ENCODE measurements at regions not wholly inside any gene's neighbourhood (a gene's known extent, or its start where the extent isn't known, plus 50 kb on each side); places are given as distances from the start of the nearest gene placed in this dataset.

DNA sequence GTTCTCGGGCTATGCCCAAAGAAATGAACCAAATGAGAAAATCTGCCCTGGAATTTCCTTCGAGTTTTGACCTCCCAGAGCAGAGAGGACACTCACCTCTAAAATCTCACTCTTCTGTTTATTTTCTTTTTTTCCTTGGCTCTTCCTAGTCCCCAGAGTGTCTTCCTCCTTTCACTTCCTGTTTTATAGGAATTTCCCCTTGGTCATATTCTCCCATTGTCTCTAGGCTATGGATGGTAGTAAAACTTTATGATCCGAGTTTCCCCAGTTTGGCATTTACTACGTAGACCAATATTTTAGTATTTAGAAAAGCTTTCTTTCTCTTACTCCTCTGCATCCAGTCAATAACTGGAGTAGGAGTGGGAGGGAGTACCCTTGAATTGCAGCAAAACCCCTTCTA, 354.5 kb upstream of the ZNF608 start:
- DNase-seq = no peak

DNA sequence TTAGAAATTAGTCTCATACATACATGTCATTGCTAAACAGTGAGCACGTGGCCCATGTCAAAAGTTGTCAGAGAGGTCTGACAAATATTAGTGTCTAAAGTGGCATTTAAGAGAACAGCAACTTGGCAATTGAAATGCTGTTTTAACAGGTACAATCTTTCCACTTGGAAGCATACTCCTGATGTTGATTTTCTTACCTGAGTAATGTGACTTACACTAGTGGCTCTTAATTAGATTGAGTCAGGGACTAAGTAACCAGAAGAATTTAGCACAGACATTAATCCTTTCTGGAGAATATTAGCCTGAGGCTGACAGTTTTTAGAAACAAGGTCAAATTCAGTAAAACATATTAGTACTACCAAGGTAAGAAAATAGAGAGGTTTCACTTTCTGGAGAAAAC, 357.0 kb upstream of the ZNF608 start:
- no peak for DNase-seq

DNA sequence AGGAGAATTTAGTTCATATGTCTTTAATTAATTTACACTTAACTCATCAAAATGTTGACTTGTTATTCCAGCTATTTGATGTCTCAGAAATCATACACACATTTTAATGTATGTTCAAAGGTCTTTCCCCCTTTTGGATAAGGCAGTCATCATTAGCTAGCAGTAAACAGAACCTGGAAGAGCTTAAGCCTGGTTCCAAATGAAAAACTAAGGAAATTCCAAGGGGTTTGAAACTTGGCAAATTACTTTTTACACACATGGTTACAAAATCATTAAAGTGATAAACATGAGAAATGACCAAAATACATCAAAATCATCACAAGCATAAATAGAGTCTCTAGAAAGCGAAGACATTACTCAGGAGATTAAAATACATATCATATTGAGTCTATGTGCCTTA, 359.8 kb upstream of the ZNF608 start:
- no peak for DNase-seq

DNA sequence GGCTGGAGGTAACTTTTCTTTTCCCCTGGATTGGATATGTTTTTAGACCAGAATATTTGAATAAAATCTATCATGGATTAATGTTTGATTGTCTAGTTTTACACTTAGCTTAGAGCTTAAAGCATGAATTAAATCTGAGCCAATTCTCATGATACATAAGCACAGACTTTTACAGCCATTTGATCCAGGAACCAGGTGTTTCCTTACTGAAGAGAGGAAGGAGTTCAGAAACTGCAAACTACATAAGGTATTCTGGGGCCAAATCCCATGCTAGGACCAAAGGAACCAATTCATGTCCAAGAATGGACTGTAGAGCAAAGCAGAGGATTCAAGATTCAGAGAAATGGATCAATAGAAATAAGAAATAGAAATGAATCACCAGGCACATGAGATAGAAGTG, 360.4 kb upstream of the ZNF608 start:
- DNase-seq = no peak

DNA sequence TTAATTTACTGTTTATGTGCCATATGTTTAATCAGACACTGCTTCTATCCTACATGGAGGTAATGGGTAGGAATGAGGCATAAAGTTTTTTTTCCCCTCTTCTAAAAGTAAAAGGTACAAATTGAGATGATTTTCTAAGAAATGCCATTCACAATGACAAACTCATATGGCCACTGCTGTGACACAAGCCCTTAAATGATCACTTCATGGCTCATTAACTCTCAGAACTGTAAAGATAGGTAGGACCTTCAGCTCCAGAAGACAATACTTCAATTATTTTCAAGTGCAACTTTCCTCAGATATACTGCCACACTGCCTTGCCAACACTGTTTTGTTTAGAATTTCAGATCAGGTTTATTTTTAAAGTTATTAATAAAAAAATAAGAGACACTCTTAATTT, 362.9 kb upstream of the ZNF608 start:
- no peak for DNase-seq

DNA sequence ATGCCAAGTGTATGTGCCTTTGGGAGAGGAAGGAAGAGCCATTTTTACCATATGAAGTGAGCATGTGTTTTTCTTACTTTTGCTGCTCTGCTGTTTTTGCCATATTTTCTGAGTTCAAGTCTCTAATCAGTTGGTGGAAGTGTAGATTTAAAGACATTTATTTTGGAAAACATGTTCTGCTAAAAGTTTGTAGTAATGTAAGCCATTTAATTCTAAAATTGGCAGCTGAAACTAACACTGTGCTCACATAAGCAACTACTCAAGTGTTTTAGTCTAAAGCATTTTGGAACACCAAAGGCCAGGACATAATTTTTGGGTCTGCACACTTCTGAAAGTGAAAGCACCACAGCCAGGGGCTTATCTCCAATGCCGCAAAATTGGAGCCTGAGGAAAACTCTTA, 363.4 kb upstream of the ZNF608 start:
- DNase-seq = no peak

DNA sequence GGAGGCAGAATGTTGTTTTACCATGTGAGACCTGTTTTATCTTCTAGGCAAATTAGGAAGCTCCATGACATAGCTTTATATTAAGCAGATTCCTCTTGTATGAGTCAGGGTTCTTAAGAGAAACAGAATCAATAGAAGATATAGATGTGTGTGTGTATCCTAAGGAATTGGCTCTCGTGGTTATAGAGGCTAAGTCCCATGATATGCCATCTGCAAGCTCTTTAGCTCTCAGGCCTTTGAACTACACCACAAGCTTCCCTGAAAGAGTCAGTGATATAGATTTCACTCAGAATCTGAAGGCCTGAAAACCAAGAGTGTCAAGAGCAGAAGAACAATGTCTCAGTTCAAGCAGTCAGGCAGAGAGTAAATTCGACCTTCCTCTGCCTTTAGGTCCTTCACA, 365.8 kb upstream of the ZNF608 start:
- no peak for DNase-seq

DNA sequence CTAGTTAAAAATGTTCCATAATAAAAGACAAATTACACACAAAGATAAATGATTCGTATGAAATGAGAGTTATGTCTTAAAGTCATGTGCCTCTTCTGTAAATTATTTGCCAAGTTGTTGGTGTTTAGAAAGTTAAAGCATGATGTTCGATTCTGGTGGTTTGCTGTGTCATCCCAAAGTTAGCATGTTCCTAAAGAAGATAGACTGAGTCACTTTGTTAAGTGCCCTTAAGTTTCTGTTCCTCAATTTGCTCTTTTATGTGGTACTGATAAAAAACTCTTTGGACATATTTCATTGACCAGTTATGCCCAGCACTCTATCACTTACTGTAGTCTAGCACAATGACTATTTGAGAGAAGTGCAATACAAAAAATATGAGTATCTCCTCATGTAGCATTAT, 366.9 kb upstream of the ZNF608 start:
- DNase-seq = no peak

DNA sequence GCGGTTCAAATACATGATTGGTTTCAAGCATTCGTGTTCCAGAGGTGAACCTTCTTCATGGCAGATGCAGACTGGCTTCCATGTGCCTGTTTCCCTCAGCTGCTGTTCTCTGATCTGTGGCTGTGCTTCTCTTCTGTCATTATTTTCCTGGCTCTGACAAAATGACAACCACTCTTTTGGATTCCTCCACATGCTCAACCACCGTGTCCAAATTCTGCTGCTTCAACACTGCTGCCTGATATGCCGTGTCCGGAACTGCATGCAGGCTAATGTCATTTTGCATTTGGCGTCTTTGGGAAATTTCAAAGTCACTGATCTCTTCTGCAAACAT, 368.7 kb upstream of the ZNF608 start:
- DNase-seq = no peak

DNA sequence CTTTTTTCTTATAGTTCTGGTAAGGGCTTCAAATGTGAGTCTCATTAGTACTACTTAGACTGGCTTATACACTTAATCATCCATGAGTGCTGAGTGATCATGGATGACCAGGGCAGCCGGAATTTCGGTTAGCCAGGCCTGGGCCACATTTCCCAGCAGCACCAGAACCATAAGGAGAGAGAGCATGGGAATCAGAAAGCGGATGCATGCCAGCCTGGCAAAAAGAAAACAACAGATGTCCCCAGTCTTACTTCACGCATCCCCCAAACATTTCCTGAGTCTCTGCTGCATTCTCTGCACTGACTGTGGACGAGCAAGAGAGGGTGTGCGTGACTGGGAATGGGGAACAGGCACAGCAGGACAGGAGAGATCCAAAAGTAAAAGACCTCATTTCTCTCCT, 371.1 kb upstream of the ZNF608 start:
- no peak for DNase-seq

DNA sequence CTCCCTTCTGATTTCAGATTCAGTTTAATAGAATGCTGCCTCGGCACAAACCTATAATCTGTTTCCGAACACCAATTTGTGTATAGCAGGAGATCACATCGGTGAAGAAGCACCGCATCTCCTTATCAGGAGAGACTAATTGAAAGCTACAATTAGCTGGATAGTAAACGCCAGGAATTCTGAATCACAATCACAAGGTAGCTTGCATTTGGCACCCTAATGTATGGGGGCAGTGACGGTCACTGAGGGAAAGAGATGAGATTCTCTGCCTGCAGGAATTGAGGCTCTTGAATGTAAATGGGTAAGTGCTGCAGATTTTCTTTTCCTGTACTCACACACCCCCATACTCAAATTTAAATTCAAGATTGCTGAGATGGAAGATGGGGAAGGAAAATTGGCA, 373.6 kb upstream of the ZNF608 start:
- DNase-seq = no peak

DNA sequence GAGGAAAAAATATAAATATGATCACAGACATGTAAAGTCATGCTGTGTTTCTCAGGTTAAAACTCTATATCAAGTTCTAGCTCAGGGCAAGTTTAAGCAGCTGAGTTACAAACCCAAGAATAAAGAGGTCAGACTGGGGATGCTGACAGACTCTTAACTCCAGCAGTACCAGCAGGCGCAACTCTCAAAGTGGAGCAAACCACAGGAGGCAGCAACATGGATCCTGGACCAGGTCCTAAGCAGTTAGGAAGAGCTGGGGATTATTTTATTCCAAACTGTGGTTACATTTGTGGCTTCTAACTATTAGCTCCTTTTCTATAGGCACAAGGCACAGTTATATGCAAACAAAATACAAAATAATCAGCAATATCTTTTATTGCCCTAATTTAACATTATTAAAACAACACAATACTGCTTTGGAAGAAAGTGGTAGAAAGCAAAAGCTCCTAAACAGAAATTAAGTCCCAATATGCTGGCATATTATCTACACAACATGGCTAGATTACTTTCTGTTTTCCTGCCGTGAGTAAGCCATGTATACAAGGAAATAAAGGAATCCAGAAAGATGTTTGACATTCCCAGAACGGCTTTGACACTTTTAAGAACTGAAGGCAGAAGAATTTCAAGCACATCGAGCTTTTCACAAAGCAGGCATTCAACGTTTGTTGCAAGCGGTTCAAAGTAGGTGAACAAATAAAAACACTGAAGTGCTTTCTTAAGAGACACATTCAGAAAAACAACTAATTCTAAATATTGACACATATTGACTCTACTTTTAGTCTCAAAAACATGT, 378.8 kb upstream of the ZNF608 start:
- no peak for DNase-seq

DNA sequence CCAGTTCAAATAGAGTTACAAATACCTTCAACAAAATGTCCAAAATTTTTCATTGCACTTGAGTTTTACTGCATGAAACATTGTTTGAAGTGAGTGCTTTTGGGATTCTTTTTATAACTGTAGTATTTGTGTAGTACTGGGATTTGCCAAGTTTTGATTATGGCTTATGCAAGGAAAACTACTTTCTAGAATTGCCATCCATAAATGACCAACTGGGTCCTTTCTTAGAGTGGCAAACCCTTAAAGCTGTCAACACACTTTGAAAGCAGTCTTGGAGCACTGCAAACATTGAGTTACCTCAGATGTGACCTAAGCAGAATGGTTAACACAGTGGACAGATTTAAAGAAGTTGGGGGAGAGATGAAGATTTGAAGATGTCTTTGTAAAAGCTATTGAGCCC, 379.6 kb upstream of the ZNF608 start:
- DNase-seq = no peak

DNA sequence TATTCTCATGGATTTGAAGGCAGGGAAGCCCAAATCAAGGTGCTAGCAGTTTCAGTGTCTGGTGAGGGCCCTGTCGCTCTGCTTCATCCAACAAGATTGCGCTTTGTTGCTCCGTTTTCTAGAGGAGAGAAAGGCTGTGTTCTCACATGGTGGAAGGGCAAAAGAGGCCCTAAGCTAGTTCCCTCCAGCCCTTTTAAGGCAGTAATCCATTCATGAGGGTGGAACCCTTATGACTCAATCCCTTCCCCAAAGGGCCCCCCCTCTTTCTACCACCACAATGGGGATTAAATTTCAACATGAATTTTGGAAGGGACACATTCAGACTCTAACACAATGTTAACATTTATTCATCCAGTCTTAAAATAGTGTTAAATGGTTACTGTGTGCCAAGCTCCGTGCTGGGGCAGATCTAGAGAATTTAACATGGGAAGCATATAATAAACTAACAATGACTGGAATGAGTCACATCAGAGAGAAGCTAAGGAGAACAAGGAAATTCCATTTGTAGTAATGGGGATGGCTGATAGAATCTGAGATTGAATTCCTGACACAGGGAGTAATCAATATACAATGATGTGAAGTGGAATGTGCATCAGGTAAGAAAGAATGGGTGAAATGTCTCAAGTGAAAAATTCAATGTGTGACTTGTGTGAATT, 382.8 kb upstream of the ZNF608 start:
- DNase-seq = no peak

DNA sequence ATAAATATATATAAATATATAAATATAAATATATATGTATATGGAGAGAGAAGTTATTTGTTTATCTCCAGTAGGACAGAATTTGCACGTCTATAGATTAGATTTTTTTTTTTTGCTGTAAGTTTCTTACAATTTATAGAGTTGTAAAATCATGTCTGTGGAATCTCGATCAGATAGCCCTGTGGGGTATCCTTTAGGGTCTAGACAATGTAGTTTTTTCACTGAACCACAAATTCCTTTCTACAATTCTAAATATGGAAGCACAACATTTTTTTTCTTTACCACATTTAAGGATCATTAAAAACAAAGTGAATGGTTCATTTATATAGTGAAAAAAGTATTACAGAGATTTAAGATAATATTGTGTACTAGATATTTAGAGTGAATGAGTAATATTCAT, 384.2 kb upstream of the ZNF608 start:
- DNase-seq = no peak

DNA sequence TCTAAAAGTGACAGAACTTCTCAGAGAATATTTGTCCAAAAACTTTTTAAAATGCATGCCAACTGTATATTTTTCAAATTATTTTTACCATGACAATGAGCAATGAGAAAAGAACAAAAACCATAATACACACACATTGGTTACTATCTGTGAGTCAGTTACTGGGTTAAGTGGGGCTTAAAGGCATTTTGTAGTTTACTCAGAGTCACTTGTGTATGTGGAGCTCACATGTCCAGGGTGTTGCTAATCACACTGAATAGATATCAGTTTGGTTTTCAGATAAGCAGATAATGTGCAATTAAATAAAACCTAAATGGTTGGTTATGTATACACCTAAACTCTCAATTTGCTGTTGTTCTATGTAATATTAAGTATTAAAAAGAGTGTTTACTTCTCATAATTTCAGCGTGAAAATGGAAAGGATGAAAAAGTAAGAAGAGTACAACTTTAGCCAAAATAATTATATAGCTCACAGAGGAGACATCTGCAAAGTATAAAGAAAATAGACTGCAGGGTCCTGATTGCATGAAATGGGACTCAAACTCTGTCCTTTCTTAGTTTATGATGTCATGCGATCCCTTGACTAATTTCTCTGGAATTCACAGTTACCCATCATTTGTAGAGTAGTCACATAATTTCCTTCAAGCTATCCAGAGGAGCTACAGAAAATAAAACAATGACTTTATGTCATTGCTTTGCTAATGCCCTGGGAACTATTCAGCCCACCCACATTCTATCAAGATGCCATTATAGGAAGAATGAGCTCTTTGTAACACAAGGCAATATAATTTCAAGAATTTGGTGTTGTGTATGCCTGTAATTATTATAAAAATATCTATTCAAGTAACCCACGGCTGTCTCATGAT, 388.0 kb upstream of the ZNF608 start:
- DNase-seq = no peak

DNA sequence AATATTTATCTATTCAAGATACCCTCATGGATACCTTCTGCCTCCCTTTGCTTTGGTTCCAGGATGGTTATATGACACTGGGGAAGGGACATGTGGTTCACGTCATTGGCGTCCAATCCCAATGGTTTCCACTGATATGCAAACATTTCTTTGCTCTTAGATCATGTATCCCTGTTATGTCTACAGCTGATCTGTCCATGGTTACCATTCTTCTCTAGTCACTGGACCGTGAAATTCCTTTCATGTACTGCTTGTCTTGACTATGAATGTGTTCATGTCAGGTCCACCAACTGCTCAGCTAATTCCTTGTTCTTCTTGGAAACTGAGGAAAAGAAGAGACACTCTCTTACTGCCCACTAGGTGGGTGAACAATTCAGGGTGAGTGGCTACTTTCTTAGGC, 391.1 kb upstream of the ZNF608 start:
- no peak for DNase-seq

DNA sequence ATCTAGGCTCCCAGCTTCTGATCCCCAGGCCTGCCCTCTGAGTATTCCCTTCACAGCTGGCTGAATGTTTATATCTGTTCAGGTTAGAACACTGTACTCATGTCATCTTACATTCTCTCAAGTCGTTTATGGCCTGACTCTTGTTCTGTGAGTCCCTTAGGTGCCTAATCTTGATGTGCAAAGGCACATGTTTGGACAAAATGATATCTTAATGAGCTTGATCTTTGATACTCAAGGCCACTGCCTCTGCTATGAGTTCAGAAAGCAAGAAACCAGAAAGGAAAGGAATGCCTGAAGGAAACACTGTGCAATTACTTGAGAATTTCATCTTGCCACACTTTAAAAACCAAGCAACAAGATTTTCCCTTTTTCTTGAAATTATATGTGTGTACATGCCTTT, 391.8 kb upstream of the ZNF608 start:
- no peak for DNase-seq

DNA sequence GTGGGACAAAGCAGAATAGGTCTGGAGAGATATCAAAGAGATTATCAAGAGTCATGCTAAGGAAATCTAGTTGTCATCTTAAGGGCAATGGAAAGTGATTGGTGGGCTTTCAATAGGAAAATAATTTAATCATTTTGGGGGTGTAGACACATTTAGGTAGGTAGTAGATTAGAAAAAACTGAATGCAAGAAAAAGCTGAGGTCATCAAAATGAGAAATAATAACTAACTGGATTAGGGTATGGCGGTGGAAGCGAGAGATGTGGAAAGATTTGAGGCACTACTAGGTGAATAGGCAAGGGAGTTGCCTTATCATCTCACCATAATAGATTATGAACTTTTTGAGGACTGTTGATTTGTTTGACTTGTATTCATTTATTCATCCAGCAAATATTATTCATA, 393.2 kb upstream of the ZNF608 start:
- no peak for DNase-seq

DNA sequence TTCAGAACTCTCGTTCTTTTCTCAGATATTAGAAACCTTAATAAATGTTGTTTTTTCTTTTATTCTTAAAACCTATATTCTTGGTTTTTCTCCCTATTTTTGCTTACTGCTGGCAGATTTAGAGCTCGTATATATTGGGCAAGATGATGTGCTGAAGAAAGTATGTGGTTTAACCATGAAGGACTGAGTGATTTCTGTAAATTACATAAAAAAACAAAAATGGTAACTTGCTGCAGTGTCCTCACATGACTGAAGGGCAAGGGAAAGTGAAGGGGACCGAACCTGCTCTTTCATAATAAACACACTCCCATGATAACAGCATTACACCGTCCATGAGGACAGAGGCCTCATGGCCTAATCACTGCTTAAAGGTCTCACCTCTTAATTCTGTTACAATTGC, 393.8 kb upstream of the ZNF608 start:
- no peak for DNase-seq

DNA sequence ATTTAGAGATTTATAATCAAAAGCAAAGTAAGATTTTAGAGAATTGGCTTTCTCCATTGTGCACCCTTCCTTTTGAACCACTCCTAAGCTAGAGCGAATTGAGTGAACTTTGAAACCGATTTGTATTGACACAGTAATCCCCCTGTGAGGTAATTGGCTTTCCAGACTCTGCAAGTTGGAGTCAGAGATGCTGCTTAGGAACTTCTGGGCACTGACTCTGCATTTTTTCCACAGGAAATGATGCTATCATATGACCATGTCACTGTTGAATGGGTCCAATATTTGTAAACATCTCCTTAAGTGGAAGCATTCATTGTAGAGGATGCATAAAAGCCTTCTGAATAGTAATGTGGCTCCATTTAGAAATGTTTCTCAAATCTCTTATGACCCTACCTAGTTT, 394.4 kb upstream of the ZNF608 start:
- DNase-seq = no peak

DNA sequence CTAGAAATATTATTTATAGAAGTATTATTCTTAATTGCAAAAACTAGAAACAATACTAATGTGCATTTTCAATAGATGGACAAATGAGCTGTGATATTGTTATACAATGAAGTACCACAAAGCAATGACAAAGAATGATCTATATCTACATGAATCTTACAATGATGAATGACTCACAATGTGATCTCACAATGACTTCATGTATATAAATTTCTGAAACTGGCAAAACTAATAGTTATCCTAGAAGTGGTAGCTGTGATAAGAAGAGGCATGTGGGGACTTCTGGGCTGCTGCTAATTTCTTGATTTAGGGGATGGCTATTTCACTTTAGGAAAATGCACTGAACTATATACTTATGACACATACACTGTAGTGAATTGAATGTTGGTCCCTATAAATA, 396.0 kb upstream of the ZNF608 start:
- DNase-seq = no peak

DNA sequence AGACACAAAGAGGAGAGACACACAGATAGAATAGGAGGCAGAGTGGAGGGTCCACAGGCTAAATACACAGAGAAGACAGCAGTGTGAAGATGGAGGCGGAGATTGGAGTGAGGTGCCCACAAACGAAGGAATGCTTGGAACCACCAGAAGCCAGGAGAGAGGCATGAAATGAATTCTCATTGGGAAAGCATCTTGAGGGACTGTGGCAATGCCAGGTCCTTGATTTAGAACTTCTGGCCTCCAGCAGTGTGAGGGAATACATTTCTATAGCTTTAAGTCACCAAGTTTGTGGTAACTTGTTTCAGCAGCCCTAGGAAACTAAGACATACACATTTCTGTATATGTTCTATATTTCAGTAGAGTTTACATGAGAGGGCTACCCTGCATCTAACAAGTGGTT, 396.6 kb upstream of the ZNF608 start:
- DNase-seq = no peak

DNA sequence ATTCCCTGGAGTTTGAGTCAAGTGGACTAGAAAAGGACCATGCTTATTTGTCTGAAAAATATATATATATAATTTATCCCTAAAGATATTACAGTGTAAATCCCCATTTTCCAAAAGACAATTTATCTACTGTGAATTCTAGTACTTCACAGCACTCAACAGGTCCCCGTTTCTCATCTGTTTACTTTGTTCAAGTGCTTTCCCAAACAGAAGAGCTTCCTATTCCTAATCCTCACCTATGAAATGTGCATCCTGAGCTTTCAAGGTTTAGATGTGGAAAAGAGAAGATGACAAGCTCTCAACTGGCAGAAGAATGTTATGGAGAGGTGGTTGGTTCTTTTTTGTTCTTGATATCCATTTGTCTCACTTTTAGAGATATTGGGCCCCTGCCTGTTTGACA, 401.6 kb upstream of the ZNF608 start:
- no peak for DNase-seq
